MM.1S (cell line): ENCODE measurements at regions not wholly inside any gene's neighbourhood (a gene's known extent, or its start where the extent isn't known, plus 50 kb on each side); places are given as distances from the start of the nearest gene placed in this dataset.

Experiments
- DNase-seq: peaks from one replicate; pipeline ENCODE4 v3.0.0-alpha.2; 2015
- H2AFZ ChIP-seq: fragments of 300-600 bp; sonication (generic); 2 replicates; pipeline ENCODE4 v1.6.0; 2016; ENCODE audit warnings: antibody characterized with exemption, low read length
- H3F3A ChIP-seq: fragments of 300-600 bp; sonication (generic); 2 replicates; pipeline ENCODE4 v1.6.1; 2016; ENCODE audit warnings: mild to moderate bottlenecking, antibody characterized with exemption, low read length, moderate library complexity, mixed read lengths; ENCODE audit not compliant: insufficient read depth
- H3K27ac ChIP-seq: fragments of 300-600 bp; sonication (generic); 2 replicates; pipeline ENCODE4 v1.5.1; 2016; ENCODE audit warnings: mild to moderate bottlenecking, low read length
- H3K27me3 ChIP-seq: fragments of 300-600 bp; sonication (generic); replicated peaks from 2 replicates; pipeline ENCODE4 v1.6.0; 2016; ENCODE audit warnings: low read length; ENCODE audit not compliant: insufficient read depth
- H3K36me3 ChIP-seq: fragments of 300-600 bp; sonication (generic); replicated peaks from 2 replicates; pipeline ENCODE4 v1.6.1; 2016; ENCODE audit warnings: mild to moderate bottlenecking, low read length, mixed read lengths; ENCODE audit not compliant: insufficient read depth
- H3K4me1 ChIP-seq: fragments of 300-600 bp; sonication (generic); 2 replicates; pipeline ENCODE4 v1.6.1; 2016; ENCODE audit warnings: low read length, mixed read lengths
- H3K4me2 ChIP-seq: fragments of 300-600 bp; sonication (generic); 2 replicates; pipeline ENCODE4 v1.6.0; 2016; ENCODE audit warnings: low read depth, low read length
- H3K4me3 ChIP-seq: fragments of 300-600 bp; sonication (generic); 2 replicates; pipeline ENCODE4 v1.5.1; 2016; ENCODE audit warnings: low read length, mixed read lengths
- H3K79me2 ChIP-seq: fragments of 300-600 bp; sonication (generic); 2 replicates; pipeline ENCODE4 v1.6.1; 2016; ENCODE audit warnings: mixed run types, low read length, mixed read lengths
- H3K9ac ChIP-seq: fragments of 300-600 bp; sonication (generic); 2 replicates; pipeline ENCODE4 v1.6.1; 2016; ENCODE audit warnings: low read length, mixed read lengths
- H3K9me2 ChIP-seq: fragments of 300-600 bp; sonication (generic); replicated peaks from 2 replicates; pipeline ENCODE4 v1.6.1; 2016; ENCODE audit warnings: mild to moderate bottlenecking, low read length, mixed read lengths; ENCODE audit not compliant: insufficient read depth
- H3K9me3 ChIP-seq: fragments of 300-600 bp; sonication (generic); replicated peaks from 2 replicates; pipeline ENCODE4 v1.6.1; 2016; ENCODE audit warnings: mild to moderate bottlenecking, low read length, mixed read lengths; ENCODE audit not compliant: insufficient read depth
- H4K20me1 ChIP-seq: fragments of 300-600 bp; sonication (generic); 2 replicates; pipeline ENCODE4 v1.6.1; 2016; ENCODE audit warnings: mild to moderate bottlenecking, low read length, moderate library complexity, mixed read lengths; ENCODE audit not compliant: insufficient read depth
- CTCF ChIP-seq: fragments of 300-600 bp; sonication (generic); IDR thresholded peaks from 2 replicates; pipeline ENCODE4 v1.5.1; 2016; ENCODE audit warnings: antibody characterized with exemption, low read length, mixed read lengths
- EZH2 ChIP-seq: fragments of 300-600 bp; sonication (generic); optimal IDR thresholded peaks from 2 replicates; pipeline ENCODE3; 2017; ENCODE audit warnings: low read depth, mild to moderate bottlenecking, antibody characterized with exemption, low read length, mixed read lengths
- EZH2phosphoT487 ChIP-seq: fragments of 300-600 bp; sonication (generic); IDR thresholded peaks from 2 replicates; pipeline ENCODE4 v1.6.1; 2018; ENCODE audit warnings: antibody characterized with exemption, low read length

GRCh38 chr5:103404483-103404882 is 145.9 kb downstream of the MACIR start:
- no peaks in the 10 kb centered on the region for H3K4me1 ChIP-seq
- H3K27ac ChIP-seq: no peak overlapping the region
- no peaks in the 10 kb centered on the region for H3K79me2 ChIP-seq
- H3K9ac ChIP-seq: no peak overlapping the region
- H3K36me3 ChIP-seq: no peaks in the 10 kb centered on the region
- no peaks in the 10 kb centered on the region for H3K27me3 ChIP-seq
- H3K4me3 ChIP-seq: no peak overlapping the region
- TF ChIP-seq CTCF (no peak), EZH2phosphoT487 (no peak), EZH2 (no peak)
- H4K20me1 ChIP-seq: no peaks in the 10 kb centered on the region
- DNase-seq: no peak
- H3K9me3 ChIP-seq: no peaks in the 10 kb centered on the region
- no peak overlapping the region for H3K4me2 ChIP-seq
- H3K9me2 ChIP-seq: no peaks in the 10 kb centered on the region
- no peaks in the 10 kb centered on the region for H3F3A ChIP-seq
- no peak overlapping the region for H2AFZ ChIP-seq

- H3K9me3 ChIP-seq: no peaks in the 10 kb centered on the region
These were observed 144.3 kb downstream of the MACIR start for GRCh38 chr5:103402851-103403250.

GRCh38 chr5:103397739-103398581 is 139.4 kb downstream of the MACIR start:
- no peak for TF ChIP-seq CTCF
- TF ChIP-seq EZH2phosphoT487: no peak
- TF ChIP-seq EZH2: no peak
- Histone ChIP-seq H3K9me2 (no peaks in the 10 kb centered on the region), H3K9ac (no peak overlapping the region)

More at GRCh38 chr5:103402851-103403250, 144.3 kb downstream of the MACIR start:
- Histone ChIP-seq H3K27ac (no peak overlapping the region), H3K36me3 (no peaks in the 10 kb centered on the region), H3K27me3 (no peaks in the 10 kb centered on the region), H2AFZ (no peak overlapping the region), H3K79me2 (no peaks in the 10 kb centered on the region), H3K4me1 (no peaks in the 10 kb centered on the region), H4K20me1 (no peaks in the 10 kb centered on the region), H3K9me2 (no peaks in the 10 kb centered on the region), H3F3A (no peaks in the 10 kb centered on the region), H3K4me2 (no peak overlapping the region), H3K9ac (no peak overlapping the region), H3K4me3 (no peak overlapping the region)
- no peak for TF ChIP-seq EZH2phosphoT487
- no peak for TF ChIP-seq CTCF
- no peak for TF ChIP-seq EZH2
- no peak for DNase-seq

More at GRCh38 chr5:103397739-103398581, 139.4 kb downstream of the MACIR start:
- no peaks in the 10 kb centered on the region for H3K9me3 ChIP-seq
- H3K4me2 ChIP-seq: no peak overlapping the region
- no peak overlapping the region for H3K27ac ChIP-seq
- DNase-seq: no peak
- no peak overlapping the region for H2AFZ ChIP-seq
- H3K27me3 ChIP-seq: no peaks in the 10 kb centered on the region
- no peaks in the 10 kb centered on the region for H4K20me1 ChIP-seq
- H3K4me3 ChIP-seq: no peak overlapping the region
- peaks cover 6% of the 10 kb centered on the region; the same call in 1 of the 2 replicates for H3F3A ChIP-seq
- H3K4me1 ChIP-seq: peaks cover 6% of the 10 kb centered on the region
- no peaks in the 10 kb centered on the region for H3K36me3 ChIP-seq
- H3K79me2 ChIP-seq: no peaks in the 10 kb centered on the region
